Adipocyte (in vitro differentiated cells): ENCODE measurements at regions not wholly inside any gene's neighbourhood (a gene's known extent, or its start where the extent isn't known, plus 50 kb on each side); places are given as distances from the start of the nearest gene placed in this dataset.
A peak's percentile ranks its signal among the peaks of the same experiment; 100 is the strongest.

Experiments
- DNase-seq: peaks from one replicate; pipeline ENCODE4 v3.0.0-alpha.2; 2015; ENCODE audit warnings: low read depth
- H3K27me3 ChIP-seq: replicated peaks from 2 replicates; pipeline ENCODE4 v1.7.0; 2013; ENCODE audit warnings: mild to moderate bottlenecking, low read length, moderate library complexity; ENCODE audit not compliant: control insufficient read depth, insufficient read depth
- H3K36me3 ChIP-seq: 2 replicates; pipeline ENCODE4 v1.7.0; 2013; ENCODE audit warnings: low read length, mild to moderate bottlenecking, moderate library complexity; ENCODE audit not compliant: control insufficient read depth, insufficient read depth, severe bottlenecking
- H3K4me1 ChIP-seq: 2 replicates; pipeline ENCODE4 v1.7.0; 2013; ENCODE audit warnings: mild to moderate bottlenecking, low read length, moderate library complexity; ENCODE audit not compliant: control insufficient read depth, insufficient read depth
- H3K4me3 ChIP-seq: 2 replicates; pipeline ENCODE4 v1.7.0; 2013; ENCODE audit warnings: mild to moderate bottlenecking, low read length, moderate library complexity
- H3K9ac ChIP-seq: 2 replicates; pipeline ENCODE4 v1.7.0; 2013; ENCODE audit warnings: mild to moderate bottlenecking, low read length, moderate library complexity
- H3K9me3 ChIP-seq: 2 replicates; pipeline ENCODE4 v1.7.0; 2013; ENCODE audit warnings: mild to moderate bottlenecking, low read length, moderate library complexity; ENCODE audit not compliant: control insufficient read depth

- Histone ChIP-seq H3K9me3 (no peaks in the 10 kb centered on the region), H3K27me3 (no peaks in the 10 kb centered on the region), H3K4me1 (peaks cover 40% of the 10 kb centered on the region), H3K9ac (peak overlapping the region; percentile 67), H3K4me3 (no peak overlapping the region), H3K36me3 (no peaks in the 10 kb centered on the region)
- DNase-seq, result peak; percentile 48
These were observed 386.6 kb upstream of the THBS1 start for GRCh38 chr15:39194106-39194830.

GRCh38 chr15:39195961-39196486 is 384.9 kb upstream of the THBS1 start:
- peaks cover 40% of the 10 kb centered on the region for H3K4me1 ChIP-seq
- no peak overlapping the region for H3K4me3 ChIP-seq
- DNase-seq, result peak; percentile 82
- H3K36me3 ChIP-seq, result no peaks in the 10 kb centered on the region
- H3K9me3 ChIP-seq, result no peaks in the 10 kb centered on the region
- H3K27me3 ChIP-seq, result no peaks in the 10 kb centered on the region
- peak overlapping the region; percentile 67 for H3K9ac ChIP-seq

GRCh38 chr15:39198044-39199000 is 382.6 kb upstream of the THBS1 start:
- no peak for DNase-seq
- H3K9ac ChIP-seq, result no peak overlapping the region
- no peaks in the 10 kb centered on the region for H3K36me3 ChIP-seq
- H3K4me3 ChIP-seq, result no peak overlapping the region
- H3K27me3 ChIP-seq, result no peaks in the 10 kb centered on the region
- no peaks in the 10 kb centered on the region for H3K9me3 ChIP-seq
- peaks cover 34% of the 10 kb centered on the region for H3K4me1 ChIP-seq

- H3K27me3 ChIP-seq, result no peaks in the 10 kb centered on the region
- no peak for DNase-seq
- H3K36me3 ChIP-seq, result no peaks in the 10 kb centered on the region
- peaks cover 34% of the 10 kb centered on the region for H3K4me1 ChIP-seq
- no peak overlapping the region for H3K4me3 ChIP-seq
- no peaks in the 10 kb centered on the region for H3K9me3 ChIP-seq
- no peak overlapping the region for H3K9ac ChIP-seq
These were observed 381.8 kb upstream of the THBS1 start for GRCh38 chr15:39199076-39199475.

GRCh38 chr15:39200586-39200985 is 380.3 kb upstream of the THBS1 start:
- Histone ChIP-seq H3K4me1 (peaks cover 24% of the 10 kb centered on the region), H3K27me3 (no peaks in the 10 kb centered on the region), H3K36me3 (no peaks in the 10 kb centered on the region), H3K4me3 (no peak overlapping the region), H3K9me3 (no peaks in the 10 kb centered on the region), H3K9ac (no peak overlapping the region)
- no peak for DNase-seq

- Histone ChIP-seq H3K36me3 (no peaks in the 10 kb centered on the region), H3K9me3 (peaks cover 4% of the 10 kb centered on the region), H3K4me1 (peaks cover 21% of the 10 kb centered on the region), H3K9ac (peak overlapping the region; percentile 52), H3K4me3 (no peak overlapping the region), H3K27me3 (no peaks in the 10 kb centered on the region)
- peak; percentile 60 for DNase-seq
These were observed 378.2 kb upstream of the THBS1 start for GRCh38 chr15:39202641-39203040.

GRCh38 chr15:39204031-39204430 is 376.8 kb upstream of the THBS1 start:
- H3K4me1 ChIP-seq, result peaks cover 21% of the 10 kb centered on the region
- H3K9me3 ChIP-seq, result peaks cover 7% of the 10 kb centered on the region
- no peak overlapping the region for H3K9ac ChIP-seq
- no peak overlapping the region for H3K4me3 ChIP-seq
- H3K36me3 ChIP-seq, result no peaks in the 10 kb centered on the region
- no peaks in the 10 kb centered on the region for H3K27me3 ChIP-seq
- DNase-seq, result peak; percentile 57

GRCh38 chr15:39205081-39205480 is 375.8 kb upstream of the THBS1 start:
- Histone ChIP-seq H3K4me3 (no peak overlapping the region), H3K9me3 (peaks cover 11% of the 10 kb centered on the region)

GRCh38 chr15:39205506-39206371 is 375.1 kb upstream of the THBS1 start:
- peaks cover 21% of the 10 kb centered on the region for H3K4me1 ChIP-seq
- no peaks in the 10 kb centered on the region for H3K36me3 ChIP-seq
- no peaks in the 10 kb centered on the region for H3K27me3 ChIP-seq
- no peak overlapping the region for H3K9ac ChIP-seq
- peaks cover 17% of the 10 kb centered on the region for H3K9me3 ChIP-seq
- no peak for DNase-seq
- H3K4me3 ChIP-seq, result no peak overlapping the region

More at GRCh38 chr15:39205081-39205480, 375.8 kb upstream of the THBS1 start:
- H3K27me3 ChIP-seq, result no peaks in the 10 kb centered on the region
- H3K4me1 ChIP-seq, result peaks cover 21% of the 10 kb centered on the region
- no peak overlapping the region for H3K9ac ChIP-seq
- no peak for DNase-seq
- no peaks in the 10 kb centered on the region for H3K36me3 ChIP-seq

- H3K27me3 ChIP-seq, result no peaks in the 10 kb centered on the region
These were observed 373.3 kb upstream of the THBS1 start for GRCh38 chr15:39207532-39208115.

More at GRCh38 chr15:39207532-39208115, 373.3 kb upstream of the THBS1 start:
- Histone ChIP-seq H3K9ac (no peak overlapping the region), H3K4me3 (no peak overlapping the region), H3K36me3 (no peaks in the 10 kb centered on the region), H3K4me1 (peaks cover 14% of the 10 kb centered on the region), H3K9me3 (peaks cover 32% of the 10 kb centered on the region)
- no peak for DNase-seq
